GM06990 (cell line): ENCODE measurements at regions not wholly inside any gene's neighbourhood (a gene's known extent, or its start where the extent isn't known, plus 50 kb on each side); places are given as distances from the start of the nearest gene placed in this dataset.

ENCODE experiments used
- DNase-seq: peaks from one replicate; pipeline ENCODE4 v3.0.0-alpha.2; 2011; ENCODE audit not compliant: insufficient read length; ENCODE audit errors: extremely low read depth
- H3K27me3 ChIP-seq: replicated peaks from 2 replicates; pipeline ENCODE4 v1.6.0; 2011; ENCODE audit warnings: low read length; ENCODE audit not compliant: control insufficient read depth, insufficient read depth
- H3K36me3 ChIP-seq: 2 replicates; pipeline ENCODE4 v1.5.1; 2011; ENCODE audit warnings: low read length; ENCODE audit not compliant: control insufficient read depth, insufficient read depth
- H3K4me3 ChIP-seq: replicated peaks from 2 replicates; pipeline ENCODE4 v1.5.1; 2011; ENCODE audit warnings: low read depth, mild to moderate bottlenecking, control low read depth, low read length
- CTCF ChIP-seq: IDR thresholded peaks from 2 replicates; pipeline ENCODE4 v1.5.1; 2011; ENCODE audit warnings: low read length, control low read depth, mild to moderate bottlenecking, inconsistent platforms; ENCODE audit not compliant: insufficient read depth, poor library complexity, severe bottlenecking

- Histone ChIP-seq H3K36me3 (no peaks in the 10 kb centered on the region), H3K27me3 (no peaks in the 10 kb centered on the region), H3K4me3 (no peak overlapping the region)
- no peak for TF ChIP-seq CTCF
- no peak for DNase-seq
Observed at GRCh38 chr11:133705074-133705648, 140.2 kb downstream of the SPATA19 start.

GRCh38 chr11:133699071-133699470 is 146.2 kb downstream of the SPATA19 start:
- Histone ChIP-seq H3K36me3 (no peaks in the 10 kb centered on the region), H3K27me3 (no peaks in the 10 kb centered on the region; the same call in none of the 2 replicates), H3K4me3 (no peak overlapping the region)
- DNase-seq, result no peak
- TF ChIP-seq CTCF, result no peak

DNA sequence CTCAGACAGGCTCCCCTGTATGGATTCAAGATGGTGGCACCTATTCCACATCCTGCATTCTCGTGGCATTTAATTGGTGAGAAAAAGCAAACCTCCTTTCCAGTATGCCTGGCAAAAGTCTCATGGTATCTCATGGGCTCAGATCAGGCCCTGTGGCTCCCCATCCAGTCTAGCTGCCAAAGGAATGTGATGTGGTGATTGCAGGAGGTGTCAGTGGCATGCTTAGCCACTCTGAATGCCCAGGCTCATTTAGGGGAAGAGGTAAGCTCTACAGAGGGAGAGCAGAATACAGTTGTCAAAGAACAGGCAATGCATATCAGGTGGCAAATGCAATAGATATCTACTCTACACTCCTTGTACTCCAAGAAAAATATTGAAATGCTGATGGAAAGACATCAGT is 146.7 kb downstream of the SPATA19 start:
- Histone ChIP-seq H3K4me3 (no peak overlapping the region), H3K36me3 (no peaks in the 10 kb centered on the region), H3K27me3 (no peaks in the 10 kb centered on the region; the same call in none of the 2 replicates)
- no peak for TF ChIP-seq CTCF
- no peak for DNase-seq

DNA sequence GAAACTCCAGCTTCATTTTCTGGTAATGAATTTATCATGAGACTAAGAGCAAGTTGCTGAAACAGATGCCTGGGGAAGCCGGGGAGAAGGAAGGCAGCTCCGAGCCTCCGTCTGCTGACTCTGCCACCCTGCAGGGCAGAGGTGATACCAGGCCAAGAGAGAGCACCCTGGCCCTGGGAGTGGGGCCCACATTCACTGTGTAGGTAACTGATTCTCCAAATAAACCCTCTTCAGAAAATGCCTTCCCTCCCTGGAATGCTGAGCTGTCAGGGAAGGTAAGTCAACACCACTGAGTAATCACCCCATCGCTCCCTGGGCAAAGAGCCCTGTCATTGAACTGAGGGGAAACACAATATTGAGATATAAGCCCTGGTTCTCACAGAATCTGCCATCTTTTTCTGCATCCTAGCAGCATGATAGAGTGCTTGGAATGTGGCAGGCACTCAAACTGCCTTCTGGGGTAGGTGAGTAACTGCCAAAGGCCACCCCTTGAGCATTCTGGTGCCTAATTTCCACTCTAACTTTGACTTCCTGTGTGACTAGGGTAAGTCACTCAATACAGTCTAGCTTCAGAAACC is 147.6 kb downstream of the SPATA19 start:
- no peaks in the 10 kb centered on the region; the same call in none of the 2 replicates for H3K27me3 ChIP-seq
- no peak overlapping the region for H3K4me3 ChIP-seq
- TF ChIP-seq CTCF, result no peak
- H3K36me3 ChIP-seq, result no peaks in the 10 kb centered on the region
- DNase-seq, result no peak

- no peak overlapping the region for H3K4me3 ChIP-seq
- no peak for TF ChIP-seq CTCF
- no peaks in the 10 kb centered on the region for H3K36me3 ChIP-seq
- no peaks in the 10 kb centered on the region; the same call in none of the 2 replicates for H3K27me3 ChIP-seq
- DNase-seq, result no peak
Observed at GRCh38 chr11:133697161-133697560, 148.2 kb downstream of the SPATA19 start.
